Kidney (tissue), 10 donors: ENCODE measurements at regions not wholly inside any gene's neighbourhood (a gene's known extent, or its start where the extent isn't known, plus 50 kb on each side); places are given as distances from the start of the nearest gene placed in this dataset.
"Not testable (repeated sequence)": the region's sequence is repeated elsewhere in the genome, so short reads cannot be mapped to it uniquely, and the experiment has no call there.

Source experiments
- DNase-seq, 5 donors: peaks; one replicate each; pipeline ENCODE4 v3.0.0-alpha.2; 2013 to 2020
- FAIRE-seq: peaks from 2 replicates; lab custom pipeline; 2012; peaks lifted over from hg19 to GRCh38; lab: Jason Lieb, UNC
- H3K27ac ChIP-seq, 2 donors: one replicate each; pipeline ENCODE4 v1.7.0; 2013; ENCODE audit warnings: low read depth in 2 of 2, low read length in 2 of 2, inconsistent platforms in 1 of 2
- H3K27me3 ChIP-seq: one replicate; pipeline ENCODE4 v1.7.1; 2013; ENCODE audit warnings: low read length, inconsistent platforms; ENCODE audit not compliant: control insufficient read depth, insufficient read depth
- H3K36me3 ChIP-seq, 3 donors: one replicate each; pipeline versions ENCODE4 v1.7.0 to v1.7.1; 2013; ENCODE audit warnings: low read length in 3 of 3, control low read depth in 1 of 3, inconsistent platforms in 1 of 3; ENCODE audit not compliant: insufficient read depth in 3 of 3, control insufficient read depth in 2 of 3
- H3K4me1 ChIP-seq, 3 donors: one replicate each; pipeline versions ENCODE4 v1.7.0 to v1.7.1; 2013; ENCODE audit warnings: low read length in 3 of 3, inconsistent platforms in 1 of 3, low read depth in 1 of 3; ENCODE audit not compliant: control insufficient read depth in 2 of 3, insufficient read depth in 2 of 3
- H3K4me3 ChIP-seq, 3 donors: one replicate each; pipeline versions ENCODE4 v1.7.0 to v1.8.1; 2013; ENCODE audit warnings: low read length in 3 of 3, control low read depth in 1 of 3, inconsistent platforms in 1 of 3
- H3K9ac ChIP-seq, 3 donors: one replicate each; pipeline versions ENCODE4 v1.7.0 to v1.7.1; 2013; ENCODE audit warnings: low read length in 3 of 3, control low read depth in 1 of 3, inconsistent platforms in 1 of 3
- H3K9me3 ChIP-seq, 3 donors: one replicate each; pipeline versions ENCODE4 v1.7.0 to v1.7.1; 2013; ENCODE audit warnings: low read length in 3 of 3, control low read depth in 1 of 3, inconsistent platforms in 1 of 3; ENCODE audit not compliant: control insufficient read depth in 2 of 3, insufficient read depth in 1 of 3
- intact Hi-C: fragments of 100-400 bp; cut with DNase I; formaldehyde crosslinking; loops from one replicate; pipeline ENCODE4 v1.11.1; 2022
- donor health status: control.
- donor health status: control.
- donor health status: DM: yes; HTN: yes; CAD: no.
- donor health status: Normal renal cell carcinoma (clear cell type).

DNA sequence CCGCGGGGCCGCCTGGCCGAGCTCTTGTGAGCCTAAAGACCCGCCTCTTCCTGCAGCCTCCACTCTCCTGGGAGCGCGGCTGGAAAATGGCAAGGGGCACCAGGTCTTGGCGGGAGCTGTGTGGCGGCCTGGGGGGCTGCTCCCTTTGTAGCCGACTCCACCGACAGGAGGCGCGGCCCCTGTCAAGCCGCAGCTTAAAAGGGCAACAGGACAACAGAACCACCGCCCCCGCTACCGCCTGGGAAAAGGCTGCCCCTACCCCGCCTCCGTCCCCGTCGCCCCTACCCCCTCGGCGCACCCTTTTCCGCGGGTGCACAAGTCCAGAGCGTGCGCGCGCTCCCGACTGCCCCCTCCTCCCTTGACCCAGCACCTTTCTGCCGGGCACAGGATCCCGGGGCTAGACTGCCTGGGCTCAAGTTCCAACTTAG, 60.3 kb downstream of the GOLGA8K start:
- peak; percentile 55 to 85 (median 76) for DNase-seq
- H3K9me3 ChIP-seq, H3K4me1 ChIP-seq, intact Hi-C loops, H3K27ac ChIP-seq, H3K9ac ChIP-seq, H3K4me3 ChIP-seq, FAIRE-seq, H3K36me3 ChIP-seq, H3K27me3 ChIP-seq: not testable (repeated sequence)

DNA sequence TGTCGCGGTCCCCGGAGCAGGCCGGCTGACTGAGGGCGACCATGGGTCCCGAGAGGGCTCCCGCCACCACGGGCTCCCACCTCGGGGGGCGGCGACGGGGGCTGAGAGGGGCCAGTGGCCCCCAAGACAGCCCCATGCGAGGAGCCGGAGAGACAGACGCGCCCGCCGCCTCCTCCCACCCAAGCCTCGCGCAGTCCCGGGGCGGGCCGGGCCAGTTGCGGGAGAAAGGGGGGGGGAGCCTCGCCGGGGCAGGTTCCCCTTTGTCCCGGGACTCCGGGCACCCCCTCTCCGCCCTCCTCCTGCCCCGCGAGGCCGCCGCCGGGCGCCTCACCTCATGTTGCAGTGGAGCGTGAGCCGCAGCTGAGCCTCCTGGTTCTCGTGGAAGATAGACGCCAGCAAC, 60.8 kb downstream of the GOLGA8K start:
- FAIRE-seq, intact Hi-C loops, H3K9ac ChIP-seq, H3K4me1 ChIP-seq, H3K4me3 ChIP-seq, H3K36me3 ChIP-seq, H3K9me3 ChIP-seq, H3K27me3 ChIP-seq, H3K27ac ChIP-seq: not testable (repeated sequence)
- DNase-seq, result peak in 1 of 5 donors; percentile 22

DNA sequence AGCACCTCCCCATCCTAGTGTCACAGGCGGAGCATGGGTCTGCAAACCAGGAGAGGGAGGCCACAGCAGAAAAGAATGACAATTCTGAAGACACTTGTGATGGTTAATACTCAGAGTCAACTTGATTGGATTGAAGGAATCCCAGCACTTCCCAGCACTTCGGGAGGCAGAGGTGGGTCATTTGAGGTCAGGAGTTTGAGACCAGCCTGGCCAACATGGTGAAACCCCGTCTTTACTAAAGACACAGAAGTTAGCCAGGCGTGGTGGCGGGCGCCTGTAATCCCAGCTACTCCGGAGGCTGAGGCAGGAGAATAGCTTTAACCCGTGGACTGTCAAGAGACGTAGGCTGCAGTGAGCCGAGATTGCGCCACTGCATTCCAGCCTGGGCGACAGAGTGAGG, 61.6 kb downstream of the GOLGA8K start:
- DNase-seq, H3K4me3 ChIP-seq, H3K36me3 ChIP-seq, H3K4me1 ChIP-seq, FAIRE-seq, intact Hi-C loops, H3K9me3 ChIP-seq, H3K27me3 ChIP-seq, H3K9ac ChIP-seq, H3K27ac ChIP-seq: not testable (repeated sequence)

DNA sequence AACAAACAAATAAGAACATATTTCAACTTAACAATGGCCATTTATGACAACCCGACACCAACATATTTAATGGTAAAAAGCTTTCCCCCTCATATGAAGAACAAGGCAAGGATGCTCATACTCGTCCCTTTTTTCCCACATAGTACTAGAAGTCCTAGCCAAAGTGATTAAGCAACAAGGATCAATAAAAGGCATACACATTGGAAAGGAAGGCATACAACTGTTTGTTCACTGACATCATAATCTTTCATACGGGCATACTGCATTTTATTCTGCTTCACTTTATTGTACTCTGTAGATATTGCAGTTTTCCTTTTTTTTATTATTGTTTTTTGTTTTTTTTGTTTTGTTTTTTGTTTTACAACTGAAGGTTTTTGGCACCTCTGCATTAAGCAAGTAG, 66.3 kb downstream of the GOLGA8K start:
- DNase-seq, H3K9ac ChIP-seq, H3K36me3 ChIP-seq, H3K4me1 ChIP-seq, H3K27me3 ChIP-seq, H3K9me3 ChIP-seq, H3K4me3 ChIP-seq, H3K27ac ChIP-seq, intact Hi-C loops, FAIRE-seq: not testable (repeated sequence)

DNA sequence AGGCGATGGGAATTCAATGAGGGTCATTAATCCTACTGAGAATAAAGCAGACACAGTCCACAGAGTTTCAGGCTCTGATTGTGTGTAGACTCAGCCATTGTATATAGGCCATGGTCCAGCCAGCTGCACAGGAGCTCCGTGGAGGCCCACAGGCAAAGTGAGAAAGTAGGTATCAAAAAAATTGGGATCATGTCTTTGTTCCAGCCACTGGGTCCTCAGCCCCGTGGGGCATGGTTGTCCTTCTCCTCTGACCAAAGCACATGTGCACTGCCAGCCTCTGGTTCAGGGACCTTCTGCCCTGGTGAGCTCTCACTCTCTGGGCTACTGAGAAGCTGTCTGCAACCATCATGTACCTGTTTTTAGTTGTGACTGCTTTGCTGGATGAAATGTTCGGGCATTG, 79.7 kb downstream of the GOLGA8K start:
- peak in 1 of 5 donors; percentile 33 for DNase-seq
- H3K4me1 ChIP-seq, H3K4me3 ChIP-seq, H3K9me3 ChIP-seq, FAIRE-seq, H3K9ac ChIP-seq, H3K36me3 ChIP-seq, intact Hi-C loops, H3K27ac ChIP-seq, H3K27me3 ChIP-seq: not testable (repeated sequence)

DNA sequence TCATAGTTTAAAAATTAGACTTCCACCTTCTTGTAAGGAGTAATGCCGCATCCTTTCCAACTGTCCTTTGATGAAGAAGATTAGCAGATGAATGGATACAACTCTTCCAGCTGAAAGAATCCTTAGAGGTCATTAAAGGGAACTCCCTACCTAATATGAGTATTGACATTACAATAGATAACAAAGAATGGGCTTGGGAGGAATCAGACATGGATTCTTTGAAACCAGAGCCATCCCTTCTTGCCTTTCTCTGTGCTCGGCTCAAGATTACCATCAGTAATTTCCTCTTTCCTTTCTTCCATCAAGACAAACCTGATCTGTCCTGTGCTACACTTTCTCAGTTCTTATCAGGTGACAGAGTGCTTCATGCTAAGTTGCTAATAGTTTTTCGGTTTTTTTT, 83.8 kb downstream of the GOLGA8K start:
- FAIRE-seq, intact Hi-C loops: not testable (repeated sequence)

DNA sequence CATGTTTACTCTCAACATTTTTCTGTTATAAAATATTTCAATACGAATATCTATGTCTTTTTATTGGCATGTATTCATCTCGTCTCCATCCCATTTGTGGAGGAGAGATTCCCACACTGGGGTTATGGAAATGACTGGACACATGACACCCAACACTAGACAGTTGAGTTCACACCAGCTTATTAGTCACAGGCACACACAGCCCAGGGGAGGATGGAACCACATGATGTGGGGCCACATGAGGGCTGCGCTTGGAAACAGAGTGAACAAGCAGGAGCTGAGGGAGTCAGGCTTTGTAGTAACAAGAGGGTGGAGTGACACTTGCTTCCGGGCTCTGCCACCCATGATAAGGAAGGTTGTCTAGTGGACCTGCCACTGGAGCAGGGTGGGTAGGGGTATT, 86.6 kb downstream of the GOLGA8K start:
- H3K4me1 ChIP-seq, DNase-seq, H3K9me3 ChIP-seq, H3K36me3 ChIP-seq, H3K27ac ChIP-seq, H3K4me3 ChIP-seq, H3K9ac ChIP-seq, H3K27me3 ChIP-seq, FAIRE-seq, intact Hi-C loops: not testable (repeated sequence)

More for the DNA sequence above, 83.8 kb downstream of the GOLGA8K start:
- not testable (repeated sequence) for H3K4me1 ChIP-seq, DNase-seq, H3K9me3 ChIP-seq, H3K4me3 ChIP-seq, H3K27me3 ChIP-seq, H3K9ac ChIP-seq, H3K36me3 ChIP-seq, H3K27ac ChIP-seq

DNA sequence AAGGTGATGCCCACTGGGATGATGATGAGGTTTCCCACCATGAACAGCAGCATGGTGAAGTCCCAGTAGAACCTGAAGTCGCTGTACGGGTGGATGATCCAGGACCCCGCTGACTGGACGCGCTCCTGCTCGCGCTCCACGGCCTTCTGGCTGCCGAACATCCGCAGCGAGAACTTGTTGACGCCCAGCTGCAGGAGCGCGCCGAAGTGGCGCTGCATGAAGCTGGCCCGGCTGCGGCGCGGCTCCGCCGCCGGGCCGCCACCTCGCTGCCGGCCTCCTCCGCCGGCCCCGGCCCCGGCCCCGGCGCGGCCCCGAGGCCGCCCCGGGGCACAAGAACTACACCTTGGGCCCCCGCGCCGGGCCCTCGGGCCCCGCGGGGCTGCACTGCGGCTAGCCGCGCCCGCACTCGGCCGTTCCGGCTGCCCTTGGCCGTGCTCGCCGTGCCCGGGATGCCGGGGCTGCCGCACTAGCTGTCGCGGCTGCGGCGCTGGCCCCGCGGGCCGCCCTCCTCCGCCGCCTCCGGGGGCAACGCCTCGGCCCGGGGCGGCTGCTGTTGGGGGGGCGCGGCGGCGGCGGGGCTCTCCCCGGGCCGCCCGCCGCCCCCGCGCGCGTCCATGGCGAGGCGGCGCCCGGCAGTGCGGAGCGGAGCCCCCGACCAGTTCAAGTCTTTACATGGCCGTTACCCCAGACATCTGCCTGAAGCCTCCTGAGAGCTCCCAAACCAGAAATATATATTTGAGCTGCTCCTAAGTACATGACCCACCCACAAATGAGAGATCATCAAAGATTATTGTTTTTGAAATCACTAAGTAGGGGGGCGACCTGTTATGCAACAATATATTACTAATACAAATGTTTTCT, 87.8 kb downstream of the GOLGA8K start:
- FAIRE-seq, H3K9ac ChIP-seq, H3K27me3 ChIP-seq, H3K36me3 ChIP-seq, H3K4me3 ChIP-seq, H3K27ac ChIP-seq, H3K9me3 ChIP-seq, intact Hi-C loops, H3K4me1 ChIP-seq: not testable (repeated sequence)
- peak in 1 of 5 donors; percentile 5 for DNase-seq
